ENCODE measurements at regions not wholly inside any gene's neighbourhood (a gene's known extent, or its start where the extent isn't known, plus 50 kb on each side); places are given as distances from the start of the nearest gene placed in this dataset.

GRCh38 chr3:4898454-4899313 is 80.6 kb upstream of the BHLHE40 start:
- Histone ChIP-seq H3K18ac (ENCODE audit: insufficient read length, low read depth, low read length) (no peak overlapping the region), H3K4me2 (ENCODE audit: insufficient read depth, insufficient read length, low read length) (no peak overlapping the region), H4K8ac (replicated peaks; ENCODE audit: insufficient read length, low read depth, low read length) (no peak overlapping the region), H3K79me2 (ENCODE audit: insufficient read depth, low read length) (no peaks in the 10 kb centered on the region), H3K27me3 (ENCODE audit: insufficient read depth, low read length) (no peaks in the 10 kb centered on the region), H2BK120ac (ENCODE audit: low read depth, low read length, poor library complexity, severe bottlenecking) (no peak overlapping the region), H3K9me3 (ENCODE audit: control insufficient read depth, low read depth, low read length) (no peaks in the 10 kb centered on the region), H4K91ac (ENCODE audit: insufficient read length, low read depth, low read length) (no peak overlapping the region), H3K27ac (ENCODE audit: insufficient read length, low read depth, low read length) (no peak overlapping the region), H4K20me1 (ENCODE audit: control insufficient read depth, insufficient read depth, insufficient read length) (no peaks in the 10 kb centered on the region), H2AFZ (ENCODE audit: low read length) (no peak overlapping the region), H3K23me2 (ENCODE audit: insufficient read length, low read depth, low read length, poor library complexity, severe bottlenecking) (no peaks in the 10 kb centered on the region), H4K5ac (ENCODE audit: insufficient read length, low read depth, low read length) (no peak overlapping the region), H2BK5ac (ENCODE audit: insufficient read length, low read length) (no peak overlapping the region), H2BK12ac (ENCODE audit: insufficient read length, low read depth, low read length) (no peak overlapping the region), H2AK5ac (ENCODE audit: insufficient read length, low read length) (no peak overlapping the region), H3K23ac (ENCODE audit: insufficient read length, low read depth, low read length) (no peak overlapping the region), H2BK15ac (ENCODE audit: low read depth, low read length) (no peak overlapping the region), H3K56ac (ENCODE audit: insufficient read length, low read depth, low read length) (no peak overlapping the region), H3T11ph (ENCODE audit: low read length) (no peak overlapping the region), H2BK20ac (ENCODE audit: low read depth, low read length, poor library complexity, severe bottlenecking) (no peak overlapping the region), H3K79me1 (ENCODE audit: insufficient read depth, low read depth, low read length, poor library complexity, severe bottlenecking) (no peaks in the 10 kb centered on the region), H3K9ac (ENCODE audit: extremely low read depth, insufficient read length, low read length) (no peak overlapping the region), H3K14ac (ENCODE audit: insufficient read depth, low read length) (no peak overlapping the region), H3K4ac (ENCODE audit: low read depth, low read length) (no peak overlapping the region), H3K4me1 (ENCODE audit: insufficient read depth, low read length) (no peaks in the 10 kb centered on the region; the same call in 1 of the 2 replicates)
- WGBS (ENCODE audit: extremely low coverage, insufficient read length, low lambda C conversion rate): no CpG with 5 or more reads among the region's 6 CpGs
- H3K9me3 Mint-ChIP-seq: no peaks in the 10 kb centered on the region
- TF ChIP-seq CTCF (conservative IDR thresholded peaks at IDR 0.05): no peak
- H3K27ac Mint-ChIP-seq: no peak overlapping the region; a peak in 1 of 7 replicates
- no peak for DNase-seq
- H3K27me3 Mint-ChIP-seq (ENCODE audit: low read depth): peaks cover 2% of the 10 kb centered on the region; the same call in 1 of the 2 replicates
- H3K4me3 Mint-ChIP-seq: no peak overlapping the region
- no peaks in the 10 kb centered on the region for H3K36me3 Mint-ChIP-seq (ENCODE audit: insufficient read depth in 1 of 3, low read depth in 3 of 3)
- peaks cover 4 to 9% of the 10 kb centered on the region in 2 experiments for H3K4me1 Mint-ChIP-seq
